ENCODE measurements at regions not wholly inside any gene's neighbourhood (a gene's known extent, or its start where the extent isn't known, plus 50 kb on each side); places are given as distances from the start of the nearest gene placed in this dataset.

GRCh38 chr16:73663720-73664119, 615.8 kb upstream of the ZFHX3 start:
- DNase-seq, result no peak

- no peak for DNase-seq
Measured at GRCh38 chr16:73636196-73636595, 588.3 kb upstream of the ZFHX3 start.

GRCh38 chr16:73629011-73629410, 581.1 kb upstream of the ZFHX3 start:
- no peak for DNase-seq

- no peak for DNase-seq
Measured at GRCh38 chr16:73617738-73618137, 569.8 kb upstream of the ZFHX3 start.

GRCh38 chr16:73616770-73617169, 568.8 kb upstream of the ZFHX3 start:
- DNase-seq, result no peak

GRCh38 chr16:73616166-73616753, 568.3 kb upstream of the ZFHX3 start:
- DNase-seq, result no peak

- no peak for DNase-seq
Measured at GRCh38 chr16:73615071-73615940, 567.4 kb upstream of the ZFHX3 start.

- DNase-seq, result no peak
Measured at GRCh38 chr16:73614131-73614530, 566.2 kb upstream of the ZFHX3 start.

- DNase-seq, result no peak
Measured at GRCh38 chr16:73610605-73611156, 562.8 kb upstream of the ZFHX3 start.

GRCh38 chr16:73610160-73610559, 562.2 kb upstream of the ZFHX3 start:
- no peak for DNase-seq

GRCh38 chr16:73608911-73609310, 561.0 kb upstream of the ZFHX3 start:
- DNase-seq, result no peak

GRCh38 chr16:73605309-73605708, 557.4 kb upstream of the ZFHX3 start:
- DNase-seq, result no peak

GRCh38 chr16:73601911-73602310, 554.0 kb upstream of the ZFHX3 start:
- DNase-seq, result no peak

- DNase-seq, result no peak
Measured at GRCh38 chr16:73599870-73600269, 551.9 kb upstream of the ZFHX3 start.

- no peak for DNase-seq
Measured at GRCh38 chr16:73599351-73599750, 551.4 kb upstream of the ZFHX3 start.

- no peak for DNase-seq
Measured at GRCh38 chr16:73584157-73584556, 536.2 kb upstream of the ZFHX3 start.

- no peak for DNase-seq
Measured at GRCh38 chr16:73572135-73572828, 524.4 kb upstream of the ZFHX3 start.

GRCh38 chr16:73569266-73569980, 521.5 kb upstream of the ZFHX3 start:
- no peak for DNase-seq

- DNase-seq, result no peak
Measured at GRCh38 chr16:73568769-73569168, 520.8 kb upstream of the ZFHX3 start.

GRCh38 chr16:73565925-73566324, 518.0 kb upstream of the ZFHX3 start:
- no peak for DNase-seq

- no peak for DNase-seq
Measured at GRCh38 chr16:73565263-73565662, 517.3 kb upstream of the ZFHX3 start.

GRCh38 chr16:73563709-73564108, 515.8 kb upstream of the ZFHX3 start:
- DNase-seq, result no peak

- no peak for DNase-seq
Measured at GRCh38 chr16:73560497-73560896, 512.6 kb upstream of the ZFHX3 start.

Measured in activated CD4-positive, alpha-beta T cell treated with anti-CD3 and anti-CD28 coated beads, Interleukin-2, amount 50 U/mL, for 4 hours (primary cell).